HEK293T (cell line): ENCODE measurements at regions not wholly inside any gene's neighbourhood (a gene's known extent, or its start where the extent isn't known, plus 50 kb on each side); places are given as distances from the start of the nearest gene placed in this dataset.

Experiments
- CTCF ChIA-PET: fragments of 350-600 bp; formaldehyde crosslinking; extraction: SDS; loops from one replicate; lab custom pipeline; 2021; ENCODE audit warnings: antibody characterized with exemption, inconsistent platforms; lab: Yijun Ruan, JAX
- POLR2A ChIA-PET: fragments of 350-600 bp; formaldehyde crosslinking; extraction: SDS; loops from one replicate; lab custom pipeline; 2020; ENCODE audit warnings: antibody characterized with exemption, inconsistent platforms; lab: Yijun Ruan, JAX
- DNase-seq: peaks from one replicate; pipeline ENCODE4 v3.0.0; 2012; ENCODE audit warnings: mixed read lengths; ENCODE audit errors: extremely low spot score
- ARNT ChIP-seq: fragments of 450-650 bp; IDR thresholded peaks from 2 replicates; pipeline ENCODE4 v1.6.1; 2017; ENCODE audit warnings: mild to moderate bottlenecking
- BHLHE40 ChIP-seq: fragments of 450-650 bp; IDR thresholded peaks from 2 replicates; pipeline ENCODE4 v1.6.1; 2016; ENCODE audit warnings: mild to moderate bottlenecking, moderate library complexity, borderline replicate concordance
- CTBP1 ChIP-seq: fragments of 450-650 bp; IDR thresholded peaks from 2 replicates; pipeline ENCODE4 v1.6.1; 2016; ENCODE audit warnings: borderline replicate concordance
- ELF4 ChIP-seq: fragments of 450-650 bp; IDR thresholded peaks from 2 replicates; pipeline ENCODE4 v1.6.1; 2017; ENCODE audit warnings: antibody characterized with exemption
- FOXA1 ChIP-seq: fragments of 450-650 bp; IDR thresholded peaks from 2 replicates; pipeline ENCODE4 v1.6.1; 2016; ENCODE audit warnings: mild to moderate bottlenecking
- FOXK2 ChIP-seq: fragments of 450-650 bp; IDR thresholded peaks from 2 replicates; pipeline ENCODE4 v1.6.1; 2016; ENCODE audit warnings: mild to moderate bottlenecking
- FOXM1 ChIP-seq: fragments of 450-650 bp; IDR thresholded peaks from 2 replicates; pipeline ENCODE4 v1.6.1; 2017; ENCODE audit warnings: mild to moderate bottlenecking, borderline replicate concordance
- HDGF ChIP-seq: fragments of 450-650 bp; IDR thresholded peaks from 2 replicates; pipeline ENCODE4 v1.6.1; 2017; ENCODE audit warnings: antibody characterized with exemption, borderline replicate concordance
- L3MBTL2 ChIP-seq: fragments of 450-650 bp; conservative IDR thresholded peaks from 2 replicates; pipeline ENCODE4 v1.6.1; 2016; ENCODE audit warnings: mild to moderate bottlenecking
- LEF1 ChIP-seq: fragments of 450-650 bp; IDR thresholded peaks from 2 replicates; pipeline ENCODE4 v1.6.1; 2017; ENCODE audit warnings: mild to moderate bottlenecking, borderline replicate concordance
- NFRKB ChIP-seq: fragments of 450-650 bp; IDR thresholded peaks from 2 replicates; pipeline ENCODE4 v1.6.1; 2016; ENCODE audit warnings: mild to moderate bottlenecking, moderate library complexity
- SP1 ChIP-seq: fragments of 450-650 bp; IDR thresholded peaks from 2 replicates; pipeline ENCODE4 v1.6.1; 2017
- SUZ12 ChIP-seq: fragments of 450-650 bp; IDR thresholded peaks from 2 replicates; pipeline ENCODE4 v1.6.1; 2016; ENCODE audit warnings: mild to moderate bottlenecking
- TARDBP ChIP-seq: fragments of 450-650 bp; IDR thresholded peaks from 2 replicates; pipeline ENCODE4 v1.6.1; 2016
- ZNF384 ChIP-seq: fragments of 450-650 bp; IDR thresholded peaks from 2 replicates; pipeline ENCODE4 v1.6.1; 2016
- TF ChIP-seq, protein P1 (sequence below): fragments of 450-650 bp; IDR thresholded peaks from 2 replicates; pipeline ENCODE4 v1.6.1; 2016

DNA sequence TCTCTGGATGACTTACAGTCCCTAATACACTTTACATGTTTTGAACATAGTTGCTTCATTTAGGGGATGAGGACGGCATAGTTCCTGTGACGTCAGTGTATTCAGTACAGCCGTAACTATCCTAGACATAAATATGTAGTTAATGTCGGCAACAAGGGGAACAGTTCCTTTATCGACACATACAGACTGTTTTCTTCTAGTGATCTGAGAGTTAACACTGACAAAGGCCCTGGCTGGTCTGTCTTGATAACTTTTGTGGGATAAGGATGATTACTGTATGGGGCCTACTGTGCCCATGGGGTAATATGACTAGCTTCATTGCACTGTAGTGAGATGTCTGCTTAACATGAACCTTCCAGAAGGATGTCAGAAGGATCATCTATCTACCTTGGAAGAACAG is 131.2 kb downstream of the ZNF518B start:
- no peak for DNase-seq

DNA sequence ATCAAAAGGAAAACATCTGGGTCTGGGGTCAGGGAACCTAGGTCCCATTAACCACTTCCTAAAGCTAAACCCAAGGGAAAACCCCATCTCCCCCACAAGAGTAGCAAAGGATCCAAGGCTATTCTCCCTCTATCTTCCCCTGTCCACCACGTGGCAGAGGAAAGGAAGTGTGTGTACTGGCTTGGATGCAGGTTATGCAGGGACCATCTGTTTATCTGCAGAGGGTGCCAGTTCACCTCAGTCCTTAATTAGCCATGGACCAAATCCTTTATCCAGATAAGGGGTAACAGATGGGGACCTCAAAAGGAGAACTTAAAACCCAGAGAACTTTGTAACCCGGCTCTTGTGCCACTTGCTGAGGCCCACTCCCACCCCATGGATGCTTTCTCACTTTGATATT is 135.3 kb downstream of the ZNF518B start:
- TF ChIP-seq FOXA1 (no peak), L3MBTL2 (no peak), BHLHE40 (no peak), ARNT (no peak), FOXM1 (no peak), SUZ12 (no peak)
- POLR2A ChIA-PET: no interaction called here
- no peak for DNase-seq
- CTCF ChIA-PET: no interaction called here

More for the DNA sequence above, 131.2 kb downstream of the ZNF518B start:
- TF ChIP-seq FOXK2: no peak
- TF ChIP-seq TARDBP: no peak
- TF ChIP-seq NFRKB: no peak
- TF ChIP-seq FOXA1: no peak
- no peak for TF ChIP-seq ZNF384
- TF ChIP-seq HDGF: no peak
- no peak for TF ChIP-seq CTBP1
- TF ChIP-seq, protein P1, sequence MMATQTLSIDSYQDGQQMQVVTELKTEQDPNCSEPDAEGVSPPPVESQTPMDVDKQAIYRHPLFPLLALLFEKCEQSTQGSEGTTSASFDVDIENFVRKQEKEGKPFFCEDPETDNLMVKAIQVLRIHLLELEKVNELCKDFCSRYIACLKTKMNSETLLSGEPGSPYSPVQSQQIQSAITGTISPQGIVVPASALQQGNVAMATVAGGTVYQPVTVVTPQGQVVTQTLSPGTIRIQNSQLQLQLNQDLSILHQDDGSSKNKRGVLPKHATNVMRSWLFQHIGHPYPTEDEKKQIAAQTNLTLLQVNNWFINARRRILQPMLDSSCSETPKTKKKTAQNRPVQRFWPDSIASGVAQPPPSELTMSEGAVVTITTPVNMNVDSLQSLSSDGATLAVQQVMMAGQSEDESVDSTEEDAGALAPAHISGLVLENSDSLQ: no peak
- TF ChIP-seq SP1: no peak
- no peak for TF ChIP-seq BHLHE40
- no peak for TF ChIP-seq ARNT
- ChIA-PET CTCF (no interaction called here), POLR2A (no interaction called here)

DNA sequence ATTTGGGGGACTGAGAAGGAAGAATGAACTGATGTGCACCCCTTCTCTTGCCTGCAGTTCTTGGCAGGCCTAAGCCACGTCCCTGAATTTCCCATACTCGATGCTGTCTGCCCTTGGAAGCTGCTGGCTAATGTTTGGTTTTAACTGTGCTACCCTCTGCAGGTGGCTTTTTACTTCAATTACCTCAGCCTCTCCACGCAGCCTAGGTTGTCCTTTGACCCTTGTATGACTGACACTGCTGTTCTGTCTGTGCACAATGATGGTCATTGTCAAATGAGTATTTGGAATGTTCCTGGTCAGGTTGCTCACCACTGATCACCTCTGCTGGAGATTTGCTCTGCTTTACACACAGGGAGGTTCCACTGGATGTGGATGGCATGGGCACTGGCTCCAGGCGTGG is 137.1 kb downstream of the ZNF518B start:
- TF ChIP-seq SP1 (no peak), L3MBTL2 (no peak), ELF4 (no peak), CTBP1 (no peak), FOXK2 (no peak), FOXM1 (no peak), ARNT (no peak), ZNF384 (no peak), HDGF (no peak), LEF1 (no peak), TARDBP (no peak), BHLHE40 (no peak), SUZ12 (no peak), NFRKB (no peak), FOXA1 (no peak)
- TF ChIP-seq, protein P1: no peak
- DNase-seq: no peak
- CTCF ChIA-PET: interaction anchor here (1.1 kb wide), 1 partner anchor 162 kb away, joined by 3 read pairs; no protein-coding TSS in a partner anchor
- POLR2A ChIA-PET: no interaction called here

DNA sequence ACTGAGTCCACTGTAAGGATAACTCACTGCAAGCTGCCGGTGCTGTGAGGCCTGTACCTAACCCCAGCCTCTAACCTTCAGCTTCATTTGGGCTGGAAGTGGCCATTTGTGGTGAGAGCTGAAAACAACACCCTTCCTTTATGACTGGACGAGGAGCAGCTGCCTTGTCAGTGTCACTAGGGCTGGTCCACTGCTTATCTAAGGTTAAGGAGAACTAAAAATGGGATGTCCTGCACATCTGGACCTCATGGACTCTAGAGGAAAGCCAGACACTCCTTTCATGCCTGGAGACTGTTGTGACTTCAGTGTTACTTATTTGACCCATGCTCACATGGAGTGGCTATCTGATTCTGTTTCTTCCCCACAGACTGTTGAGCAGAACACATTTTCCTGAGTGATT is 139.9 kb downstream of the ZNF518B start:
- CTCF ChIA-PET: no interaction called here

DNA sequence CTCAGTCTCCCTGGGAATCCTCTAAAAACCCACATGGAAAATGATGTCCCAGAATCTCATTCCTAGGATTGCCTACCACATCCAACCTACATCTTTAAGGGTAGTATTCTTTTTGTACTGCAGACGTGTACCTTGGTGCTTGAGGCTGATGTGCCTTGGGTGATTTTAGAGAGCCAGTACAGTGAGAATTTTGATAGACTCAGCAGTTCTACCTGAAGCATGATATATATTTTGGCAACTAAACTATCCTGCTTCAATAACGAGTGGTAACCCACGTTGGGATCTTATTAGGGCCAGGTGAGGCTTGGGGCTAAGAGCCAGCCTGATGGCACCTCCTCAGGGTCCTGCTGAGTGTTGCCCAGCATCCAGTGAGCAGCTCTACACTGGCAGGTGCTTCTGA is 140.4 kb downstream of the ZNF518B start:
- DNase-seq: no peak
- ChIA-PET POLR2A (no interaction called here), CTCF (no interaction called here)
- no peak for TF ChIP-seq L3MBTL2
- no peak for TF ChIP-seq BHLHE40
- TF ChIP-seq HDGF: no peak
- TF ChIP-seq NFRKB: no peak
- no peak for TF ChIP-seq FOXK2
- no peak for TF ChIP-seq LEF1
- TF ChIP-seq ARNT: no peak
- TF ChIP-seq SP1: no peak
- TF ChIP-seq, protein P1: no peak
- TF ChIP-seq ZNF384: no peak
- TF ChIP-seq CTBP1: no peak
- TF ChIP-seq TARDBP: no peak
- no peak for TF ChIP-seq FOXM1
- no peak for TF ChIP-seq ELF4
- TF ChIP-seq FOXA1: no peak
- TF ChIP-seq SUZ12: no peak

More for the DNA sequence above, 139.9 kb downstream of the ZNF518B start:
- TF ChIP-seq FOXA1 (no peak), NFRKB (no peak), SUZ12 (no peak), LEF1 (no peak), FOXK2 (no peak), ELF4 (no peak)
- no peak for DNase-seq
- POLR2A ChIA-PET: no interaction called here

DNA sequence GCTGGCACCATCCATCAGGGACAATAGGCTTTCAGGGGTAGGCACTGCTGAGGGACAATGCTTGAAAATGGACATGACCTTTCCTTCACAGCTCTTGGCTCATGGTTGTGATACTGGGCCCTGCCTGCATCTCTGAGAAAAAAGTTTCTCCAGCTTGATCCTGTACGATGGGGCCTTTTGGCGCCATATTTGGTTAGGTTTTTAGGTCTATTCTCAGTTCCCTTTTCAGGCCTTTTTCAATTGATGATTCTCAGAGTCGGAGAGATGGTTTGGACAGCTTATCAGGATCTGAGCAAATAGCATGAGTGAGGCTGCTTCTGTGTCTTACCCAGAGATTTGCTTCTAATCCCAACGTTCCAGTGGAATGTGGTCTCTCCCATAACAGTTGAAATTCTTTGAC is 141.6 kb downstream of the ZNF518B start:
- TF ChIP-seq ELF4 (no peak), SP1 (no peak), TARDBP (no peak), ZNF384 (no peak), L3MBTL2 (no peak), BHLHE40 (no peak), SUZ12 (no peak), FOXM1 (no peak), FOXA1 (no peak), CTBP1 (no peak), ARNT (no peak), NFRKB (no peak), FOXK2 (no peak)
- TF ChIP-seq, protein P1: no peak
- CTCF ChIA-PET: no interaction called here
- DNase-seq: no peak
- POLR2A ChIA-PET: no interaction called here
